ENCODE measurements at regions not wholly inside any gene's neighbourhood (a gene's known extent, or its start where the extent isn't known, plus 50 kb on each side); places are given as distances from the start of the nearest gene placed in this dataset.

- H3K36me3 Mint-ChIP-seq (ENCODE audit: low read depth) = peaks cover 3% of the 10 kb centered on the region
- no peak for TF ChIP-seq CTCF (conservative IDR thresholded peaks at IDR 0.05)
- 83 to 97% methylated on average over 2 to 4 of the region's 4 CpGs for WGBS, 2 experiments (ENCODE audit: insufficient coverage in 1 of 2, insufficient read length in 1 of 2)
- no peak overlapping the region for H3K4me3 Mint-ChIP-seq
- peaks cover 2% of the 10 kb centered on the region for H3K27me3 Mint-ChIP-seq (ENCODE audit: insufficient read depth)
- no peak overlapping the region for H3K27ac Mint-ChIP-seq
- no peak overlapping the region for H3K9ac ChIP-seq (ENCODE audit: extremely low read depth, low read length, poor library complexity, severe bottlenecking)
- H3K4me3 ChIP-seq (ENCODE audit: low read length) = no peak overlapping the region
- no peaks in the 10 kb centered on the region for H3K36me3 ChIP-seq (ENCODE audit: control insufficient read depth, insufficient read depth, low read length)
- H3K27ac ChIP-seq (ENCODE audit: low read depth, low read length) = no peak overlapping the region
- peaks cover 3% of the 10 kb centered on the region for H3K9me3 Mint-ChIP-seq
- H3K9me3 ChIP-seq (ENCODE audit: control insufficient read depth, low read length) = no peaks in the 10 kb centered on the region
- H3K4me1 Mint-ChIP-seq = peaks cover 20% of the 10 kb centered on the region
- DNase-seq = no peak
- H3K27me3 ChIP-seq (ENCODE audit: control insufficient read depth, insufficient read depth, low read length, poor library complexity, severe bottlenecking) = no peaks in the 10 kb centered on the region
- H3K4me1 ChIP-seq (ENCODE audit: control insufficient read depth, insufficient read depth, low read length) = no peaks in the 10 kb centered on the region
Measured at GRCh38 chr14:53553221-53553620, 400.1 kb upstream of the DDHD1 start.

GRCh38 chr14:53551862-53552261 lies 398.7 kb upstream of the DDHD1 start:
- H3K27ac Mint-ChIP-seq = no peak overlapping the region
- Histone ChIP-seq H3K36me3 (ENCODE audit: control insufficient read depth, insufficient read depth, low read length) (no peaks in the 10 kb centered on the region), H3K9ac (ENCODE audit: extremely low read depth, low read length, poor library complexity, severe bottlenecking) (no peak overlapping the region), H3K27me3 (ENCODE audit: control insufficient read depth, insufficient read depth, low read length, poor library complexity, severe bottlenecking) (no peaks in the 10 kb centered on the region), H3K27ac (ENCODE audit: low read depth, low read length) (no peak overlapping the region), H3K9me3 (ENCODE audit: control insufficient read depth, low read length) (no peaks in the 10 kb centered on the region), H3K4me3 (ENCODE audit: low read length) (no peak overlapping the region), H3K4me1 (ENCODE audit: control insufficient read depth, insufficient read depth, low read length) (peaks cover 3% of the 10 kb centered on the region)
- peaks cover 3% of the 10 kb centered on the region for H3K36me3 Mint-ChIP-seq (ENCODE audit: low read depth)
- H3K4me3 Mint-ChIP-seq = no peak overlapping the region
- peaks cover 3% of the 10 kb centered on the region for H3K9me3 Mint-ChIP-seq
- peaks cover 25% of the 10 kb centered on the region for H3K4me1 Mint-ChIP-seq
- DNase-seq = no peak
- peaks cover 2% of the 10 kb centered on the region for H3K27me3 Mint-ChIP-seq (ENCODE audit: insufficient read depth)
- TF ChIP-seq CTCF (conservative IDR thresholded peaks at IDR 0.05) = no peak

- Histone ChIP-seq H3K4me3 (ENCODE audit: low read length) (no peak overlapping the region), H3K36me3 (ENCODE audit: control insufficient read depth, insufficient read depth, low read length) (no peaks in the 10 kb centered on the region), H3K4me1 (ENCODE audit: control insufficient read depth, insufficient read depth, low read length) (peaks cover 3% of the 10 kb centered on the region), H3K9me3 (ENCODE audit: control insufficient read depth, low read length) (no peaks in the 10 kb centered on the region), H3K27me3 (ENCODE audit: control insufficient read depth, insufficient read depth, low read length, poor library complexity, severe bottlenecking) (no peaks in the 10 kb centered on the region), H3K9ac (ENCODE audit: extremely low read depth, low read length, poor library complexity, severe bottlenecking) (no peak overlapping the region), H3K27ac (ENCODE audit: low read depth, low read length) (no peak overlapping the region)
- Mint-ChIP-seq H3K27me3 (ENCODE audit: insufficient read depth) (peaks cover 2% of the 10 kb centered on the region), H3K27ac (peak overlapping the region; percentile 94), H3K4me3 (no peak overlapping the region), H3K9me3 (peaks cover 3% of the 10 kb centered on the region), H3K4me1 (peaks cover 21% of the 10 kb centered on the region), H3K36me3 (ENCODE audit: low read depth) (peaks cover 3% of the 10 kb centered on the region)
- TF ChIP-seq CTCF (conservative IDR thresholded peaks at IDR 0.05) = no peak
- WGBS, 2 experiments (ENCODE audit: insufficient coverage in 1 of 2, insufficient read length in 1 of 2) = 83 to 88% methylated on average over 4 to 5 of the region's 5 CpGs
- no peak for DNase-seq
Measured at GRCh38 chr14:53550776-53551175, 397.7 kb upstream of the DDHD1 start.
